Keratinocyte (primary cell): ENCODE measurements at regions not wholly inside any gene's neighbourhood (a gene's known extent, or its start where the extent isn't known, plus 50 kb on each side); places are given as distances from the start of the nearest gene placed in this dataset.

Experiments
- CTCF ChIP-seq, 3 experiments: IDR thresholded peaks in 1 of 3; conservative IDR thresholded peaks in 1 of 3; optimal IDR thresholded peaks in 1 of 3; 2 replicates in 2 of 3; 3 replicates in 1 of 3; pipeline versions ENCODE3 to v1.5.1; 2011; ENCODE audit warnings: low read length in 3 of 3, mild to moderate bottlenecking in 3 of 3, moderate library complexity in 2 of 3, control low read depth in 1 of 3, inconsistent platforms in 1 of 3; ENCODE audit not compliant: insufficient read depth in 2 of 3; ENCODE audit errors: extremely low read depth in 1 of 3
- EZH2 ChIP-seq: IDR thresholded peaks from one replicate; pipeline ENCODE4 v1.6.1; 2012; ENCODE audit warnings: inconsistent platforms, mild to moderate bottlenecking, low read length, moderate library complexity

GRCh38 chr15:46331546-46331945, 696.7 kb downstream of the SQOR start:
- TF ChIP-seq CTCF (optimal IDR thresholded peaks at IDR 0.05 in 1 of 3, IDR thresholded peaks at IDR 0.05 in 1 of 3, conservative IDR thresholded peaks at IDR 0.05 in 1 of 3; ENCODE audit: extremely low read depth in 1 of 3, insufficient read depth in 2 of 3, low read length in 3 of 3): no peak
- TF ChIP-seq EZH2: no peak
